ENCODE measurements at regions not wholly inside any gene's neighbourhood (a gene's known extent, or its start where the extent isn't known, plus 50 kb on each side); places are given as distances from the start of the nearest gene placed in this dataset.
"Not testable (repeated sequence)": the region's sequence is repeated elsewhere in the genome, so short reads cannot be mapped to it uniquely, and the experiment has no call there.

DNA sequence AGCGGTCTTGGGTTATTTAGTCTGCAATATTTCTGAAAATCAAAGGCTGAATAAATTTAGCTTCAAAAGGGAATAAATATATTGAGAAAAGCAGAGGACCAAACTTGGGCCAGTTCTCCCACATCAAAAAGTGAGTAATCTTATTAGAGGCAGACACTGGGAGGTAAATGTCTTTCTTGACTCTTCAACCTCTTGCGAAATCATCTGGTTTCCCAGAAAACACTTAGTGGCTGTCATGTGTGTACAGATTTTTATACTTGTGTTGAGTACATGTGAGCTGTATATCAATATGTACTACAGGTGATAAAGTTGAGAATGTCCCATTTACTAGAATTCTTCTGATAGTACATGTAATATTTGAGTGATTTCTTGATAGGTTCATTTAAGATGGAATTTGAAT lies 454.9 kb downstream of the PRR16 start:
- no peak for DNase-seq (ENCODE audit: low spot score)

DNA sequence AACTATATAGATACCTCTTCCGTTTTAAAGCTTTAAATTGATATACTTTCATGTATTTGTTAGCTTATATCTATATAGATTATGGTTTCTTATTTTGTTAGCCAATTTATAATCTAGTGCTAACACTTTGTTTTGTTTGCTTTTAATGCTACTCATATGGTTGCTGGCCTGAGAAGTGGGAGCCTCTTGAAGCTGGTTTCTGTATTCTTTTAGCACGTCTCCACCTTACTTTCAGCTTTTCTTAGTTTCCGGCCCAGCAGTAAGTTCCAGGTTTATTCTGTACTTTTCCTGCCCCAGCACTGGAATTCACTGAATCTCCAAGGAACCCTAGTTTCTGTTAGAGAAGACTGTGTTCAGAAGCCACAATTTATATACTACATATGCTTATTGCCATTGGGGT lies 458.9 kb downstream of the PRR16 start:
- no peak for DNase-seq (ENCODE audit: low spot score)

DNA sequence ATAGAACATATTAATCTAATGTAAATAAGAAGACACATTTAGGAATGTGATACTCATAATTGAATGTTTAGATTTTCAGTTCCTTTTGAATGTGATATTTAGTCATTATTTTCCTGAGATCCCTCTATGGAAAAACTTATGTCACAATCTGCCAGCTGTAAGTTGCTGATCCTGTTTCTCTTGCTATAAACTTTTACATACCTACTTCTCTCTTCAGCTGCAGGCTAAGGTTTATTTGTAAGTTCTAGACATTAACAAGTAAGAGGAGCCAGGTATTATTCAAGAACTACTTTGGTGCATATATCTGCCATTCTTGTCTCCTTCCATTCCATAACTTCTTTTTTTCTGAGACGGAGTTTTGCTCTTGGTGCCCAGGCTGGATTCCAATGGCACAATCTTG lies 462.4 kb downstream of the PRR16 start:
- no peak for DNase-seq (ENCODE audit: low spot score)

DNA sequence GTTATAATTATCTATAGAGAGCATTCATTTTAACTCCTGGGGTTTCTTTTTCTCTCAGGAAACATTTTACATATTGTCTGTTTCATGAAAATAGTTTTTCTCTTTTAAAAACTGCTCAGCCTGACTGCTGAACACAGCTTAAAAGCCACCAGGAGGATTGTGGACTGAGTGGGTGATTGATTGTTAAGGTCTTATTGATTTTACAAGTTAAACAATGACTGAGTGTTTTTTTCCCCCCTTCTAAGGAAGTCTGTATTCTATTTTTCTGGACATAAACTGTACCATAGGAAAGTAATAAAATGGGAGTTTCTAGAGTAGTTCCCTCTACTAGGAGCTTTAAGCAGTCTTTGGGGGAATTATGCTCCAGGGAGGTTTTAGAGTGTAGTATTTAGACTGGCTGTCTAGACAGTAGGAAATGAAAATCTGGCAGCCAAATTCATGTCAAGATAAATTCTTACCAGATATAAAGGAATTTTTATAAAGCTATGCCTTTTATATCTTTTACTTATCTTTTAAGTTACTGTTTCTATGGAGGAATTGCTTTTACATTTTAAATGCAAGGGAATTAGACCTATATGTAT lies 463.9 kb downstream of the PRR16 start:
- DNase-seq (ENCODE audit: low spot score), result no peak

DNA sequence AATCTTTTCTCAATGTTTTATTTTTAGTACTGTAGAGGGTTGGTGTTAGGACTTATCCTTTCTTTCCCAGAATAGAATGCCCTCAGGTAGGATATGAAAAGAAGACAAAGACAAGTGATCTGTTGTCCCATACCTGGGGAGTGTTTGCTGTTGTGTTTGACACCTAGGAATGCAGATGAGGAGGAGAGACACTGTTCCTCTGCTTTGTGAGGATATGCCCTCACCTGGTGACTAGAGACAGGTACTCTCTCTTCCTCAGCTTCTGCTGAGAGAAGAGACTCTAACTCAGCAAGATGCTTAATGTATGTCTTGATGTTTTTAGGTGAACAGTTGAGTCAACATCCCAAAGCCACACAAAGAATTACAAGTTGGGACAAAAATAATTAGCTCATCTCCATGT lies 468.4 kb downstream of the PRR16 start:
- no peak for DNase-seq (ENCODE audit: low spot score)

DNA sequence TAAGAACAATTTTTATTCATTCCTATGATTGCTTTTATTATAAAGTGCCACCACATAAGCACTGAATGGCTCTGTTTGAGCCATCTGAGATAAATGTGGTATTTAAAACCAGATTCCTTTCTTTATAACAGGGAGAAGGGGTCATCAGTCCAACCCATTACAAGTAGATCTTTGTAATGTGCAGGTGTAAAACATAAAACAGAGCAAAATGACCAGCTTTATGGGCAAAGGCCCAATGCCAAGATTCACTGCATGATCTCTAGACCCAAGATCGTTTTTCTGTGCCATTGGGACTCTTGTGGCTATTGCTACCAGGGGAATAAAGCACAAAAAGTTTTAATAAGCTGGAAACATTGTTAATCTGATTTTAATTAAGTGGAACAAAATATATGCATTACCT lies 469.9 kb downstream of the PRR16 start:
- DNase-seq (ENCODE audit: low spot score), result no peak

DNA sequence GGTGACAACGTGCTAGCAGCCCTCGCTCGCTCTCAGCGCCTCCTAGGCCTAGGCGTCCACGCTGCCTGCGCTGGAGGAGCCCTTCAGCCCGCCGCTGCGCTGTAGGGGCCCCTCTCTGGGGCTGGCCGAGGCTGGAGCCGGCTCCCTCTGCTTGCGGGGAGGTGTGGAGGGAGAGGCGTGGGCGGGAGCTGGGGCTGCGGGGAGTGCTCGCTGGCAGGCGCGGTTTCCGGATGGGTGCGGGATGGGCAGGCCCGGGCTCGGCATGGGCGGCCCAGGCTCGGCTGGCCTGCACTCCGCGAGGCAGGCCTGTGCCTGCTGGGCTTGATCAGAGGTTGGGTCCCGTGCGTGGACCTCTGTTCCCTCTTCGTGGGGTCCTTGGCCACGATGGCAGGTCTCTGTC lies 472.6 kb downstream of the PRR16 start:
- DNase-seq (ENCODE audit: low spot score), result no peak

DNA sequence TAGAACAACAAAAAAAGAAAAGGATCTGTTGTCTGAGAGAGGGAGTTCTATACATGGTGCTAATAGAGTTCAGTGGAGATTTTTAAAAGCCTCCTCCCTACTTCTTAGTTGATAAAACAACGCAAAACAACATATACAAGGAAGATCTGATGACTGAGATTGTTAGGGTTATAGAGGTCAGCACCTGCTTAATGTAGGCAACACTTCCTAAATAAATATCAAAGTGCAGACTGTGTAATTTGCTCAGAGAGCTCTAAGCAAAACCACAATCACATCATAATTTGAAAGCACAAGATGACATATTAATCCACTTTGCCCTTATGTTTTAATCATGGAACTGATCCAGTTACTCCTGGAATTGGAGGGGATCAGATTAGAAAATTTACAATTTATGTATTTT lies 474.5 kb downstream of the PRR16 start:
- DNase-seq (ENCODE audit: low spot score), result no peak

DNA sequence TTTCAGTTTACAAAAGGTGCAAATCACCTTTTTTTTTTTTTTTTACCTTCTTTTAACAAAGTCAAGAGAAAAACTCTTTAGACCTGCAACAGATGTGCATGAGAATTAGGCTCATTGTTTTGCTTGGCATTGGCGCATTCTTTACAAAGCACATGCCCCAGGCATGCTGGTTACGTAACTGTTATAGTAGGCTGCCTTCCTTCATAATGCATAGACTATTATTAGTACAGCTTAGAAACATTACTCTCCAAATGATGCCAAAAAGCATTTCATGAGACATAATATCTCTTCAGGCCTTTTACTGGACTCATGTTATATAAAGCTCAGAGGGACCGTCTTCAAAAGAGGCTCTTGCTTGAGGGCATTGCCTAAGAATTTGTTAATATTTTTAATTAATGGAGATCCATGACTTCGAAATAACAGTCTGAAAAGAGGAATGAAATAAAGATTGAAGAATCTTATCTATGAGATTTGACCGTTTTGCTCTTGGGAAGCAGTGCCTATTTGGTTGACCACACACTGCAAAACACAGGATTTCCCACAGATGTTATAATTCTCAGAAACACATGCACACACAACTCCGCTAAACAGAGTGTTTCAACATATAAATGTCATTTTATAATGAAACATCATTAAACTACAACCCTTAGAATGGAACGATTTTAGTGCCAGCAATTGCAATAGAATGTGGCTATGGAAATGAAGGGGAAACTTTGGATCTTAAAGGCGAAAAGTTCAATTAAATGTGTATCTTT lies 478.7 kb downstream of the PRR16 start:
- no peak for DNase-seq (ENCODE audit: low spot score)

DNA sequence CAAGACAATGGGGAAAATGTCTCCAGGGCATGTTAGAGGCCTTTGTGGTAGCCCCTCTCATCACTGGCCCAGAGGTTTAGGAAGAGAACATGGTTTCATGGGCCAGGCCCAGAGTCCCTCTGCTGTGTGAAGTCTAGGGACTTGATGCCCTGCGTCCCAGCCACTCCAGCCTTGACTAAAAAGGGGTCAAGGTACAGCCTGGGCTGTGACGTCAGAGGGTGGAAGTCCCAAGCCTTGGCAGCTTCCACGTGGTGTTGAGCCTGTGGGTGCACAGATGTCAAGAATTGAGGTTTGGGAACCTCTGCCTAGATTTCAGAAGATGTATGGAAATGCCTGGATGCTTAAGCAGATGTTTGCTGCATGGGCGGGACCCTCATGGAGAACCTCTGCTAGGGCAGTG lies 485.5 kb downstream of the PRR16 start:
- not testable (repeated sequence) for DNase-seq (ENCODE audit: low spot score)

DNA sequence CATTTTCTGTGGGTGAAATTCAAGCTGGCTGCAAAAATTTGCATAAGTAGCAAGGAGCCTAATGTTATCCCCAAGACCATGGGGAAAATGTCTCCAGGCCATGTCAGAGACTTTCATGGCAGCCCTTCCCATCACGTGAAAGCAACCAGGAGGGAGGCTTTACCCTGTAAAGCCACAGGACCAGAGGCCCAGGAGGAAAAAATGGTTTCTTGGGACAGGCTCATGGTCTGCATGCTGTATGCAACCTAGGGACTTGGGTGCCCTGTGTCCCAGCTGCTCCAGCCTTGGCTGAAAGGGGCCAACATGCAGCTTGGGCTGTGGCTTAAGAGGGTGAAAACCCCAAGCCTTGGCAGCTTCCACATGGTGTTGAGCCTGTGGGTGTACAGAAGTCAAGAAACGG lies 489.3 kb downstream of the PRR16 start:
- not testable (repeated sequence) for DNase-seq (ENCODE audit: low spot score)

DNA sequence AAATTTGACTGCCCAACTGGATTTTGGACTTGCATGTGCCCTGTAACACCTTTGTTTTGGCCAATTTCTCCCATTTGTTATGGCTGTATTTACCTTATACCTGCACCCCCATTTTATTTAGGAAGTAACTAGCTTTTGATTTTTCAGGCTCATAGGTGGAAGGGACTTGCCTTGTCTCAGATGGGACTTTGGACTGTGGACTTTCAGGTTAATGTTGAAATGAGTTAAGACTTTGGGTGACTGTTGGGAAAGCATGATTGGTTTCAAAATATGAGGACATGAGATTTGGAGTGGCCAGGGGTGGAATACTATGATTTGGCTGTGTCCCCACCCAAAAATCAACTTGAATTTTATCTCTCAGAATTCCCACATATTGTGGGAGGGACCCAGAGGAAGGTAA lies 490.2 kb downstream of the PRR16 start:
- DNase-seq (ENCODE audit: low spot score), result no peak

DNA sequence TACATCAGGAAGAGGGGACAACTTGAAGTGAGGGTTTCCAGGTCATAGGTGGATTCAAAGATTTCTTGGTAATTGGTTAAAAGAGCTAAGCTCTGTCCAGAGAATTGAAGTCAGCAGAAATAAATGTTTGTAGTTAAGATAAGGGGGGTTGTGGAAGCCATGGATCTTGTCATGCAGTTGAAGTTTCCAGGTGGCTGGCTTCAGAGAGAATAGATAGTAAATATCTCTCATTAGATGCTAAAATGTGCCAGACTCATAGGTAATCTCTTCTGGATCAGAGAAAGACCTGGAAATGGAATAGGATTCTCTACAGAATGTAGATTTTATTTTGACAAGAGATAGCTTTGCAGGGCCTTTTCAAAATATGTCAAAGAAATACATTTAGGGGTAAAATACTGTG lies 491.7 kb downstream of the PRR16 start:
- DNase-seq (ENCODE audit: low spot score), result no peak

DNA sequence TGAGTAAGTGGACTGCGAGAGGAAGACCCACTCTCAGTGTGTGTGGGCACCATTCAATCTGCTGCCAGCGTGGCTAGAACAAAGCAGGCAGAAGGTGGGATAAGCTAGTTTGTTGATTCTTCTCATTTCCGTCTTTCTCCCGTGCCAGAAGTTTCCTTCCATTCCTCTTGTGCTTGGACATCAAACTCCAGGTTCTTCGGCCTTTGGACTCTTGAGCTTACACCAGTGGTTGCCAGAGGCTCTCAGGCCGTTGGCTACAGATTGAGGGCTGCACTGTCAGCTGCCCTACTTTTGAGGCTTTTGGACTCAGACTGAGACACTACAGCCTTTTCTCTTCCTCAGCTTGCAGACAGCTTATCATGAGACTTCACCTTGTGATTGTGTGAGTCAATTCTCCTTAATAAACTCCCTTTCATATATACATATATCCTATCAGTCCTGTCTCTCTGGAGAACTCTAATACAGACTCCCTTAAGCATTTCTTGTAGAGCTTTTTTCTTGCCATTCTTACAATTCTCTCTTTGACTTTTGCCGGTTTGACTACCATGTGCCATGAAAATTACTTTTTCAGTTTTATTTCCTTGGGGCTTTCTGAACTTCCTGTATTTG lies 494.9 kb downstream of the PRR16 start:
- DNase-seq (ENCODE audit: low spot score), result no peak

DNA sequence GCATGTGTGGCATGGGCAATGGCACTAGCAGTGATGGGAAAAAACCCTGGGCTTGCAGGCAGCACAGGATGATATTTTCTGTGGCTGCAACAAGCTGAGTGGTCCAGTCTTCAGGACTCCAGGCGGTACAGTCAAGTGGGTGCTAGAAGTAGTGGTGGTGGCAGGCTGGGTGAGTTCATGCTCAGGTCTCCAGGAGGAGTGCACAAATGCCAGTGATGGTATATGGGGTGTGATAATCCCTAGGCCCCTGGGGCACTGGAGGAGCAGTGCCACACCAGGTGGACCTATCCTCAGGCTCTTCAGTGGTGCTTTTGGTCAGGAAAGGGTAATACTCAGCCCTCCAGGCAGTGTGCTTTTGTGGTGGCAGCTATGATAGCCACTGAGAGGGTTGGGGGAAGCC lies 496.4 kb downstream of the PRR16 start:
- DNase-seq (ENCODE audit: low spot score), result no peak

DNA sequence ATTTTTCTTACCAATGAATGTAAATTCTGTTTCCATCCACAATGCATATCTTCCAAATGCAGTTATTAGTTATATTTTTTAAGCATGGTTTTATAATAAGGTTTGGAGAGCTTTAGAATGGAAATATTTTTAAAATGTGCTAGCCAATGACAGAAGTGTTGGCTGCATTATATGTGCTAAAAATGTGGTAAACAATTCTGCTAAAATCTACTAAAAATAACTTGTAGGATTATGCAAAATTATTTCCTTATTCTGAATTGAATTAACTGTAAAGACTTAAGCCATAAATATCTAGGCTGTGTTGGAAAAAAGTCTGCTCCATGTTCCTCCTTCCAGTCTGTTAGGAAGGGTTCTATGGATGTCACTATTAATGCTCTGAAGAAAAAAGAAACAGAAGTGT lies 503.3 kb downstream of the PRR16 start:
- DNase-seq (ENCODE audit: low spot score), result no peak

DNA sequence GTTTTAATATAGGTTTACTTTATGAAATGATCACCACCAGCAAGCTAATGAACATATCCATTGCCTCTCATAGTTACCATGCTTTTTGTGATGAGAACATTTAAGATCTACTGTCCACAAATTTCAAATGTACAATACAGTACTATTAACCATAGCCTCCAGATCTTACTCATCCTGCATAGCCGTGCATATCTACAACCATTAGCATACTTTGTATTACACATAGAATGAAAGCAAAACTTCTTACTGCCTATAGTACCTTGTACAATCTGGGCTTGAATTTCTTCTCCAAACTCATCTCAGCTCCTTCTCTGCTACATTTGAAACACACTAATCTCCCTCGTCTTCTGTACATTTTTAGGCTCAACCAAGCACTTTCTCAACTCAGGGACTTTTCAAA lies 510.6 kb downstream of the PRR16 start:
- no peak for DNase-seq (ENCODE audit: low spot score)

DNA sequence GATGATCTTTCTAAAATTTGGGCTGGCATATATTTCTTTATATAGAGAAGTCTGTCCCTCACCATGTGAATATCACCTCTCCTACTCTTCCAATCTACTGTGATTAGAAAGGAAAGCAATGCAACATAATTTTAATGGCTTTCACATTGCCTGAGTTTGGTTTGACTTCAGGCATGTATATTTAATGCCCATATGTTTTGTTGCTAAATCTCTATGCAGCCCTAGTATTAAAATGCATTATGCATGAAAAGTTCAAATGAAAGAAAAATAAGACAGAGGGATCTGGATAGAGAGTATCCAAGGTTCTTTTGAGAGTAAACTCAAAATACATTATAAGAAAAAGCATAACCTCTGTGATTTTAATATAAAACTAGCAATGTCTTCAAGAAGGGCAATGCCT lies 518.3 kb downstream of the PRR16 start:
- DNase-seq (ENCODE audit: low spot score), result no peak

DNA sequence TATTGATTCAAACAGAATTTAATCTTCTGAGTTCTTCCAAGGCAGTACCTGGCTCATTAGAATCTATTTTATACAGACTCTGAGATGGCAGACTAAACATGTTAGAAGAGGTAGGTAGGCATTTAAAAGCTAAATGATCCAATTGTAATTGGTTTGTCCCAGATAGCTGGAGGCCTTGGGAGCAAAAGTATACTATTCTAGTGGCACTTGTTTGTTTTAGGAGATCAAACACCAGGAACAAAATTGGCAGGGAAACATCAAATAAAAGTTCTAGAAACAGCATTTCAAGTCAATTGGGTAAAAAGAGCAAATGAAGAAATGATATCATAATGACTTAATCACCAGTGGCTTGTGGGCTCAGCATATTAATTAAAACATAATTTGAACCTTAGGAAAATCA lies 521.4 kb downstream of the PRR16 start:
- no peak for DNase-seq (ENCODE audit: low spot score)

DNA sequence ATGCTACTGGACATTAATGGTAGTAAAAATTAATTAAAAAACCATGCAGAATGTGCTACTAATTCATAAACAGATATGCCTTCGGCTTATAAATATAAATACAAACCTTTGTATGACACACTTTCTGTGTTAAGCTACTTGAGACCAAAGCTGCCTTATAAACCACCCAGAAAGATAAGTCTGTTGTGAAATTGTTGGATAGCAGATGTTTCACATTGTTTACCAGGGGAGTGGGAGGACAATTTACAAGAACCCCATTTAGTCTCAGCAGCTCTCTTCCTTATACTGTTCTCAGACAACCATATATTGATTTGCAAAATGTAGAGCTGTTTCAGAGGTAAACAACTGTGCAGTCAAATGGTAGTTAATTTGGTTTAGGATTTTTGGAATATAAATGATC lies 524.4 kb downstream of the PRR16 start:
- no peak for DNase-seq (ENCODE audit: low spot score)

DNA sequence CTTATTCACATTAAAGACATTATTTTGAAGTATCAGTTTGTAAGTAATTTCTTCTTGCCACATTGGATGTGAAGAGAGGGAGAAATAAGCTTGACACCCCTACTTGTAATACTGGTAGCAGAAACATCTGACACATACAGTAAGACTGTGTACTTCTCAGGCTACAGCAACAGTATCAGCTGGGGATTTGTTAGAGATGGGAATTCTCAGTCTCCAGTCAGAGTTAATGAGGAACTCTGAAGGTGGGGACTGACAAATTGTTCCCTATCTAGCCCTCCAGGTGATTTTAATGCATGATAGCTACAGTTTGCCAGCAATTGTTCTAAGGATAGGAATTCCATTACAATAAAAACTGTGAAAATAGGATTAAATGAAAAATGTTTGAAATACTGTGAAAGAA lies 524.8 kb downstream of the PRR16 start:
- DNase-seq (ENCODE audit: low spot score), result no peak

DNA sequence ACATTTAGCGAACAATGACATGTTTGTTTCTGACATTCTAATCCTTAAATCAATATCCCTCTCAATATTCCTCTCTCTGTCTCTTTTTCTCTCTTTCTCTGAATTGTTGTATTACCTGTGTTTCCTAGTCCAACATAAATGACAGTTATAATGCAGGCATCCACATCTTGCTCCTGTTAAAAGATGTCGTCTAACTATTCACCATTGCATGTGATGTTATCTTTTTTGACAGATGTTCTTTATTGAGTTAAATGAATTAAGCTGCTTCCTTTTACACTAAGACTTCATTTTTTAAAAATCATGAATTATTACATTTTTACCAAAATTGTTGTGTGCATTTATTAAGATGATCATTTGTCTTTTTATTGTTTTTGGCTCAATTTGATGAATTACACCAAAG lies 527.5 kb downstream of the PRR16 start:
- DNase-seq (ENCODE audit: low spot score), result no peak

DNA sequence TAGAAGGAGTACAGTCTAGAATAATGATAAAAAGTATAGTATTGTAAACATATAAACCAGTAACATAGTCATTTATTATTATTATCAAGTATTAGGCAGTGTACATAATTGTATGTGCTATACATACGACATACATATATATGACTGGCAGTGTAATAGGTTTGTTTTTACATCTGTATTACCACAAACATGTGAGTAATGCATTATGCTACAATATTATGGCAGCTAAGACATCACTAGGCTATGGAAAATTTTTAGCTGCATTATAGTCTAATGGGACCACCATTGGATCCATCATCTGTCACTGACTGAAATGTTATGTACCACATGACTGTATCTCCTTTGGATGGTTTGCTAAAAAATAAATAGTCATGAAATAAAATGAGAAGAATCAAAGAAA lies 530.0 kb downstream of the PRR16 start:
- no peak for DNase-seq (ENCODE audit: low spot score)

DNA sequence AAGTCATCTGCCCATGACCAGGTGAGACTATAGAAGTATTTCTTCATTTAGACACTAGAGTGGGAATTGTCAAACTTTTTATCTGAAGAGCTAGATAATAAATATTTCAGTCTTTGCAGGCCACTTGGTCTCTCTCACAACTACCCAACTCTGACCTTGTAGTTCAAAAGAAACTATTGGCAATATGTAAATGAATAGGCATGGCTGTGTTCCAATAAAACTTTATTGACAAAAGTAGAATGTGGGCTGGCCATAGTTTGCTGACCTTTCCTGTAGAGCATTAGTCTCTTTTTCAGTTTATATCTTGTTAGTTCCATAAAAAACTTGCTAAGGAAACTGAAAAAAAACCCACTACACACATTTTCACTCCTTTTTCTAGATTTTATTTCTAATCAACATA lies 535.5 kb downstream of the PRR16 start:
- DNase-seq (ENCODE audit: low spot score), result no peak
